Stimulated activated effector memory CD8-positive, alpha-beta T cell treated with anti-CD3 and anti-CD28 coated beads, Interleukin-12 subunit alpha, Interleukin-12 subunit beta, amount 100 ng/mL, for 72 hours (primary cell): ENCODE measurements at regions not wholly inside any gene's neighbourhood (a gene's known extent, or its start where the extent isn't known, plus 50 kb on each side); places are given as distances from the start of the nearest gene placed in this dataset.

Experiments
- ATAC-seq: fragments of 150-1000 bp; cut with Tn5 transposase; 2 replicates; pipeline ENCODE4 v1.10.0; 2021
- DNase-seq, 2 donors: peaks; one replicate each; pipeline ENCODE4 v3.0.0; 2021 to 2022; ENCODE audit warnings: low spot score in 2 of 2
- H3K27ac Mint-ChIP-seq: one replicate; pipeline ENCODE4 v1.8.0; 2022; ENCODE audit warnings: mild to moderate bottlenecking, mixed read lengths
- H3K36me3 Mint-ChIP-seq: one replicate; pipeline ENCODE4 v1.8.0; 2022; ENCODE audit warnings: mild to moderate bottlenecking, mixed read lengths
- H3K4me1 Mint-ChIP-seq: one replicate; pipeline ENCODE4 v1.8.0; 2022; ENCODE audit warnings: mixed read lengths
- H3K4me3 Mint-ChIP-seq: one replicate; pipeline ENCODE4 v1.8.0; 2022; ENCODE audit warnings: mild to moderate bottlenecking, mixed read lengths
- H3K9me3 Mint-ChIP-seq: one replicate; pipeline ENCODE4 v1.8.0; 2022; ENCODE audit warnings: mixed read lengths

GRCh38 chr2:145108361-145108778, 588.5 kb upstream of the ZEB2 start:
- DNase-seq, result no peak
- Mint-ChIP-seq H3K4me3 (no peak overlapping the region), H3K27ac (no peak overlapping the region), H3K9me3 (peaks cover 3% of the 10 kb centered on the region), H3K4me1 (no peaks in the 10 kb centered on the region), H3K36me3 (no peaks in the 10 kb centered on the region)
- no peak for ATAC-seq

GRCh38 chr2:145106293-145106692, 586.4 kb upstream of the ZEB2 start:
- Mint-ChIP-seq H3K27ac (no peak overlapping the region), H3K9me3 (peaks cover 2% of the 10 kb centered on the region), H3K36me3 (no peaks in the 10 kb centered on the region), H3K4me3 (no peak overlapping the region), H3K4me1 (no peaks in the 10 kb centered on the region)
- ATAC-seq (no peak), DNase-seq (no peak)

GRCh38 chr2:145102706-145103105, 582.8 kb upstream of the ZEB2 start:
- Mint-ChIP-seq H3K36me3 (no peaks in the 10 kb centered on the region), H3K27ac (no peak overlapping the region), H3K4me3 (no peak overlapping the region), H3K9me3 (peaks cover 2% of the 10 kb centered on the region), H3K4me1 (no peaks in the 10 kb centered on the region)
- no peak for ATAC-seq
- no peak for DNase-seq

- no peak for ATAC-seq
- Mint-ChIP-seq H3K9me3 (peaks cover 2% of the 10 kb centered on the region), H3K27ac (no peak overlapping the region), H3K36me3 (no peaks in the 10 kb centered on the region), H3K4me1 (no peaks in the 10 kb centered on the region), H3K4me3 (no peak overlapping the region)
- no peak for DNase-seq
Measured at GRCh38 chr2:145100301-145100700, 580.4 kb upstream of the ZEB2 start.

- no peak for DNase-seq
- ATAC-seq, result no peak
- H3K4me3 Mint-ChIP-seq, result no peak overlapping the region
Measured at GRCh38 chr2:145096582-145096981, 576.7 kb upstream of the ZEB2 start.

GRCh38 chr2:145095641-145096435, 575.9 kb upstream of the ZEB2 start:
- Mint-ChIP-seq H3K4me3 (no peak overlapping the region), H3K9me3 (no peaks in the 10 kb centered on the region), H3K27ac (no peak overlapping the region), H3K4me1 (no peaks in the 10 kb centered on the region), H3K36me3 (no peaks in the 10 kb centered on the region)
- DNase-seq (no peak), ATAC-seq (no peak)

More at GRCh38 chr2:145096582-145096981, 576.7 kb upstream of the ZEB2 start:
- Mint-ChIP-seq H3K36me3 (no peaks in the 10 kb centered on the region), H3K9me3 (no peaks in the 10 kb centered on the region), H3K27ac (no peak overlapping the region), H3K4me1 (no peaks in the 10 kb centered on the region)

GRCh38 chr2:145094370-145094769, 574.5 kb upstream of the ZEB2 start:
- no peaks in the 10 kb centered on the region for H3K4me1 Mint-ChIP-seq
- no peaks in the 10 kb centered on the region for H3K36me3 Mint-ChIP-seq
- H3K9me3 Mint-ChIP-seq, result no peaks in the 10 kb centered on the region
- no peak for DNase-seq
- no peak overlapping the region for H3K4me3 Mint-ChIP-seq
- ATAC-seq, result no peak
- no peak overlapping the region for H3K27ac Mint-ChIP-seq

- Mint-ChIP-seq H3K4me1 (no peaks in the 10 kb centered on the region), H3K36me3 (no peaks in the 10 kb centered on the region), H3K9me3 (no peaks in the 10 kb centered on the region), H3K4me3 (no peak overlapping the region), H3K27ac (no peak overlapping the region)
- ATAC-seq (no peak), DNase-seq (no peak)
Measured at GRCh38 chr2:145091967-145092366, 572.0 kb upstream of the ZEB2 start.

- Mint-ChIP-seq H3K27ac (no peak overlapping the region), H3K9me3 (no peaks in the 10 kb centered on the region), H3K4me3 (no peak overlapping the region), H3K36me3 (no peaks in the 10 kb centered on the region), H3K4me1 (no peaks in the 10 kb centered on the region)
- no peak for ATAC-seq
- DNase-seq, result no peak
Measured at GRCh38 chr2:145090841-145091761, 571.2 kb upstream of the ZEB2 start.

- DNase-seq, result no peak
- H3K9me3 Mint-ChIP-seq, result no peaks in the 10 kb centered on the region
Measured at GRCh38 chr2:145088756-145089155, 568.8 kb upstream of the ZEB2 start.

GRCh38 chr2:145086910-145087309, 567.0 kb upstream of the ZEB2 start:
- no peaks in the 10 kb centered on the region for H3K9me3 Mint-ChIP-seq
- ATAC-seq (no peak), DNase-seq (no peak)
- no peak overlapping the region for H3K4me3 Mint-ChIP-seq
- H3K4me1 Mint-ChIP-seq, result no peaks in the 10 kb centered on the region
- H3K27ac Mint-ChIP-seq, result no peak overlapping the region
- H3K36me3 Mint-ChIP-seq, result no peaks in the 10 kb centered on the region

More at GRCh38 chr2:145088756-145089155, 568.8 kb upstream of the ZEB2 start:
- Mint-ChIP-seq H3K27ac (no peak overlapping the region), H3K4me1 (no peaks in the 10 kb centered on the region), H3K4me3 (no peak overlapping the region), H3K36me3 (no peaks in the 10 kb centered on the region)
- ATAC-seq, result no peak

- no peak overlapping the region for H3K27ac Mint-ChIP-seq
- H3K4me3 Mint-ChIP-seq, result no peak overlapping the region
Measured at GRCh38 chr2:145085612-145086011, 565.7 kb upstream of the ZEB2 start.

GRCh38 chr2:145080426-145080825, 560.5 kb upstream of the ZEB2 start:
- Mint-ChIP-seq H3K4me3 (no peak overlapping the region), H3K36me3 (no peaks in the 10 kb centered on the region), H3K9me3 (no peaks in the 10 kb centered on the region), H3K4me1 (no peaks in the 10 kb centered on the region), H3K27ac (no peak overlapping the region)
- DNase-seq (no peak), ATAC-seq (no peak)

More at GRCh38 chr2:145085612-145086011, 565.7 kb upstream of the ZEB2 start:
- no peaks in the 10 kb centered on the region for H3K9me3 Mint-ChIP-seq
- no peaks in the 10 kb centered on the region for H3K4me1 Mint-ChIP-seq
- no peaks in the 10 kb centered on the region for H3K36me3 Mint-ChIP-seq
- no peak for ATAC-seq
- DNase-seq, result no peak

GRCh38 chr2:145079641-145080040, 559.7 kb upstream of the ZEB2 start:
- H3K4me3 Mint-ChIP-seq, result no peak overlapping the region
- H3K4me1 Mint-ChIP-seq, result no peaks in the 10 kb centered on the region
- ATAC-seq, result no peak
- no peaks in the 10 kb centered on the region for H3K9me3 Mint-ChIP-seq
- H3K27ac Mint-ChIP-seq, result no peak overlapping the region
- no peaks in the 10 kb centered on the region for H3K36me3 Mint-ChIP-seq
- DNase-seq, result no peak

- H3K36me3 Mint-ChIP-seq, result no peaks in the 10 kb centered on the region
- no peaks in the 10 kb centered on the region for H3K9me3 Mint-ChIP-seq
- no peak overlapping the region for H3K27ac Mint-ChIP-seq
- no peaks in the 10 kb centered on the region for H3K4me1 Mint-ChIP-seq
- DNase-seq (no peak), ATAC-seq (no peak)
- no peak overlapping the region for H3K4me3 Mint-ChIP-seq
Measured at GRCh38 chr2:145078923-145079322, 559.0 kb upstream of the ZEB2 start.

- H3K36me3 Mint-ChIP-seq, result no peaks in the 10 kb centered on the region
- H3K4me1 Mint-ChIP-seq, result no peaks in the 10 kb centered on the region
- H3K9me3 Mint-ChIP-seq, result no peaks in the 10 kb centered on the region
- no peak overlapping the region for H3K4me3 Mint-ChIP-seq
- DNase-seq, result no peak
- no peak overlapping the region for H3K27ac Mint-ChIP-seq
- no peak for ATAC-seq
Measured at GRCh38 chr2:145076085-145076484, 556.2 kb upstream of the ZEB2 start.
